ENCODE measurements at regions not wholly inside any gene's neighbourhood (a gene's known extent, or its start where the extent isn't known, plus 50 kb on each side); places are given as distances from the start of the nearest gene placed in this dataset.
A peak's percentile ranks its signal among the peaks of the same experiment; 100 is the strongest.

DNA sequence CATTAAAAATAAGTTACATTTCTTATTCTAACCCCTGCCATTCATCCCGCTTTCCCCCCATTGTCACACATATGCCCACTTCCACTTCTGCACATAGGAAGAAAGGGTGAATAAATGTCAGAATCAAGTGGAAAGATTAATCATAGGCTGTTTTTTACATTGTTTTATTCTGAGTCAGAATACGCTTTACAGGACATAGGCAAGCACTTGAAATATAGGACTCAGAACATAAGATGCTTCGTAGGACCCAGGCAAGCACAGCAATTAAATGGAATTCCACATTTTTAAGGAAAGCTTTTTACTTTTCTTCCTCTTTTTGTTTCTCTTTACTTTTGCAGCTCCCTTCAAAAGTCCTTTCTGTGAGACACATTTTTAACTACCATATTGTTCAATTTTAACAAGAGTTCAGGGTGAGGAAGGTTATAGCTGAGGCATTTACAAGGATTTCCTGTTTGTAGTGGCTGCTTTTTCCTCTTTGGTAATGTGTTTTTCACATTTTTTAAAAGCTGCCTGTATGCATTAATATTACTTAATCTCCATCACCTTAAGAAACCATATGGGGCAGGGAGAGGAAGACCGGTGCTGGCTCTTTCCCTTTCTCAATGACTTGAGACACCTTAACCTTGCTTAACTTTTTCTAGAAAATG is 130.0 kb downstream of the TES start:
- no peak overlapping the region for H3K4me3 ChIP-seq (ENCODE audit: low read length)
- no peaks in the 10 kb centered on the region for H3K9me3 ChIP-seq (replicated peaks; ENCODE audit: control insufficient read depth, low read depth, low read length)
- peak overlapping the region; percentile 42 for H3K27ac ChIP-seq (ENCODE audit: low read length)
- DNase-seq = no peak
- H3K27me3 ChIP-seq (ENCODE audit: control insufficient read depth, insufficient read depth, low read length) = no peaks in the 10 kb centered on the region
- no peaks in the 10 kb centered on the region for H3K36me3 ChIP-seq (ENCODE audit: control insufficient read depth, insufficient read depth, low read length)
- 92% methylated on average over 2 of the region's 4 CpGs for WGBS (ENCODE audit: insufficient coverage)
- no peaks in the 10 kb centered on the region for H3K4me1 ChIP-seq (ENCODE audit: control insufficient read depth, insufficient read depth, low read length)

DNA sequence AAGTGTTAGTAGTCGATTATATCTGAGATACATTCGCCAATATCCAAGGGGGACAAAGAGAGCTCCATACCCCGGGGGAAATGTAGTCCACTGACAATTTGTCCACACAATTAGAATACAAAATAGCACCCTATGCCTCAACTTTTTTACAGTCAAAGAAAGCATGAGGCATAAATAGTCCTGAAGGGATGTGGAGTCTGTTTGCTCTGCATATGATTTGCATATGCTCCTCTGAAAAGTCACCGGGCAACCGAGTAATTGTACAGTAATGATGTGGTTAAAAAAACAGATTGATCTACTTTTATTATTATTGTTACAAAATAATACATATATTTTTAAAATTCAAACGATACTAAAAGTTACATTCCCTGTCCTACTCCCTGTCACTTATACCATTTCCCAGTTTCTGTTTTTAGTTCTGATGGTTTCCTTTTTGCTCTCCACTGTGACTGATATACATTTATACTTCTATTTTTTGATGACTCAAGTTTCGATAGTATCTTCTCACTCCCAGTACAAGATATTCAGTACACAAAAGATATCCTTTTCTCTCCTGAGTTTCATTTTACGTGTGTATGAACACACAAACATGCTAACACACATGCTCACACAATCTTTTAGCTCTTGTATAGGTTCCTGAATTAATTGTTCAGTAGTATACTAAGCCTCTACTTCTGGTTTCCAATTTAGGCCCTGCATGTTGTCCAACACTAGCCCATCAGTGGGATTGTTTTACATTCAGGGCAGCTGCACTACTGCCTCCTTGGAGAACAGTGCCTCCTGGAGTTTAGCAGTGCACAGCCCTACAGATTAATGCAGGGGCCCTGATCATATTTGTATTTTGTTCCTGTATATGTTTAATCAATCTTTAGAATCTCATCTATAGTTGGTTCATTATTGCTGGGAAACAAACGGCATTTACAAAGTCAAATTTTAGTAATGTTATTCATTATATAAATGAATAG is 130.9 kb downstream of the TES start:
- DNase-seq = no peak
- no CpG with 5 or more reads among the region's 9 CpGs for WGBS (ENCODE audit: insufficient coverage)
- no peaks in the 10 kb centered on the region for H3K27me3 ChIP-seq (ENCODE audit: control insufficient read depth, insufficient read depth, low read length)
- H3K9me3 ChIP-seq (replicated peaks; ENCODE audit: control insufficient read depth, low read depth, low read length) = no peaks in the 10 kb centered on the region
- H3K4me3 ChIP-seq (ENCODE audit: low read length) = no peak overlapping the region
- no peaks in the 10 kb centered on the region for H3K36me3 ChIP-seq (ENCODE audit: control insufficient read depth, insufficient read depth, low read length)
- peak overlapping the region; percentile 36 for H3K27ac ChIP-seq (ENCODE audit: low read length)
- H3K4me1 ChIP-seq (ENCODE audit: control insufficient read depth, insufficient read depth, low read length) = no peaks in the 10 kb centered on the region

DNA sequence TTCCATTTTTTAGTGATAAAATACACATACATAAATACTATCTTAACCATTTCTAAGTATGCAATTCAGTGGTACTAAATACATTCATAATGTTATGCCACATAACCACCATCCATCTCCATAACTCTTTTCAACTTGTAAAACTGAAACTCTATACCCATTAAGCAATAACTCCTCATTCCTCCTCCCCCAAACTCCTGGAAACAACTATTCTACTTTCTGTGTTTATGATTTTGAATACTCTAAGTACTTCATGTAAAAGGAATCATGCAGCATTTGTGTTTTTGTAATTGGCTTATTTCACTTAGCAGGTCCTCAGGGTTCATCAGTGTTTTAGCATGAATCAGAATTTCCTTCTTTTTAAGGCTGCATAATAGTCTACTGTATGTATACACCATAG is 131.8 kb downstream of the TES start:
- DNase-seq = no peak
- H3K4me3 ChIP-seq (ENCODE audit: low read length) = no peak overlapping the region
- H3K9me3 ChIP-seq (replicated peaks; ENCODE audit: control insufficient read depth, low read depth, low read length) = no peaks in the 10 kb centered on the region
- no peaks in the 10 kb centered on the region for H3K27me3 ChIP-seq (ENCODE audit: control insufficient read depth, insufficient read depth, low read length)
- H3K27ac ChIP-seq (ENCODE audit: low read length) = no peak overlapping the region
- no peaks in the 10 kb centered on the region for H3K36me3 ChIP-seq (ENCODE audit: control insufficient read depth, insufficient read depth, low read length)
- H3K4me1 ChIP-seq (ENCODE audit: control insufficient read depth, insufficient read depth, low read length) = no peaks in the 10 kb centered on the region

DNA sequence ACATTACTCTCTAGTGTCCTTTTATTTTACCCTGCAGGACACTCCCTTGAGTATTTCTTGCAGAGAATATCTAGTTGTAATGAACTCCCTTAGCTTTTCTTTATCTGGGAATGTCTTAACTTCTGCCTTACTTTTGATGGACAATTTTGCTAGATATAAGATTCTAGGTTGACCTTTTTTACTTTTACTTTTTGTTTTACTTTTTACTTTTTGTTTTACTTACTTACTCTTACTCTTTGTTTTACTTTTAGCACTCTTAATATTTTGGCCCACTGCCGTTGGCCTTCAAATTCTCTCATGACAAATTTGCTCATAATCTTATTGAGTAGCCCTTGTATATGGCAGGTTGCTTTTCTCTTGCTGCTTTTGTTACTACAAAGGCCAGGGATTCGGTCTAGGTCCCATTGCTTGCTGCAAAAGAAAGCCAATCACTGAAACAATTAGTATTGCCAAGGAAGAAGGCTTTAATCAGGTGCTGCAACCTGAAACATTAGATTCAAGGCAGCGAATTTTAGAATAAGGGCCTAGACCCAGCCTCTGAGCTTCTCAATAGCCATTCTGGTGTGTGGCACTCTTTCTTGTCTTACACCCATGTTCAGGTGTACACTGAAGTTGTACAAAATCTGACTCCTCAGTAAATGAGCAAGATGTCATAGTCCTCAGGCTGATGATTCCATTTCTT is 137.0 kb downstream of the TES start:
- Histone ChIP-seq H3K4me3 (ENCODE audit: low read length) (no peak overlapping the region), H3K4me1 (ENCODE audit: control insufficient read depth, insufficient read depth, low read length) (peaks cover 2% of the 10 kb centered on the region), H3K27me3 (ENCODE audit: control insufficient read depth, insufficient read depth, low read length) (no peaks in the 10 kb centered on the region), H3K27ac (ENCODE audit: low read length) (no peak overlapping the region), H3K9me3 (replicated peaks; ENCODE audit: control insufficient read depth, low read depth, low read length) (peaks cover 2% of the 10 kb centered on the region), H3K36me3 (ENCODE audit: control insufficient read depth, insufficient read depth, low read length) (no peaks in the 10 kb centered on the region)
- WGBS (ENCODE audit: insufficient coverage) = 84% methylated on average over 2 of the region's 3 CpGs
- DNase-seq = no peak

DNA sequence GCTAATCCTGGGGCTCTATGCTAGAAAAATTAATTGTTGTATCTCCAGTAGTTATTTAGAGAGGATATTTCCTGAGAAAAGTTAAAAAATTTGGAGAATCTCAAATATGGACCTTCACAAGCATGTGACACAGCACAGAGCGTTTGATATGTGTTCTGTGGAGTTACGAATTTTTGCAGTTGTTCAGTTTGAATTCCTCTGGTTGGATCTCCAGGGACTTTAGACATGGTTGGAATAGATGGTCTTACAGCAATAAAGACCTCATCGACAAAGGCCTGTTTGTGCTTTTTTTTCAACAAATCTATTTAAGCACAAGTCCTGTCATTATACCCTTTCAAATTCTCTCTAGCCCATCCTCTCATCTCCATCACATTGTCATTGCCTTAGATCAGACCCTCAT is 138.0 kb downstream of the TES start:
- no CpG with 5 or more reads among the region's 3 CpGs for WGBS (ENCODE audit: insufficient coverage)
- Histone ChIP-seq H3K27me3 (ENCODE audit: control insufficient read depth, insufficient read depth, low read length) (no peaks in the 10 kb centered on the region), H3K27ac (ENCODE audit: low read length) (no peak overlapping the region), H3K4me1 (ENCODE audit: control insufficient read depth, insufficient read depth, low read length) (peaks cover 9% of the 10 kb centered on the region), H3K9me3 (replicated peaks; ENCODE audit: control insufficient read depth, low read depth, low read length) (peaks cover 2% of the 10 kb centered on the region), H3K4me3 (ENCODE audit: low read length) (no peak overlapping the region), H3K36me3 (ENCODE audit: control insufficient read depth, insufficient read depth, low read length) (no peaks in the 10 kb centered on the region)
- DNase-seq = peak; percentile 36

DNA sequence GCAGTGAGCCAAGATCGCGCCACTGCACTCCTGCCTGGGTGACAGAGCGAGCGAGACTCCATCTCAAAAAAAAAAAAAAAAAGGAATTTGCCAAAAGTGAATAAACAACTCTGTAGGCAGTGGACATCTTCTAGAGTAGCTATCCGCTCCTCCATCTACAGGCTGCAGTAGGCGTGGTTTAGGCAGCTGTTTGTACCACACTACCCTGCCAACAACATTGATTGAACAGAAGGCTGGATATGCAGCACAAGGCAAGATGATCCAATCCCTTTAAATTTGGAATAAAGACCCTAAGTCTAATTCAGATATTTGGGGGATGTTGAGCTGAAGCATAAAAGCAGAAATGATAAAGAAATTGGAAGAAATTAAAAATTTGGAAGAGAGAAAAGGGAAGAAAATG is 141.6 kb downstream of the TES start:
- Histone ChIP-seq H3K9me3 (replicated peaks; ENCODE audit: control insufficient read depth, low read depth, low read length) (peaks cover 2% of the 10 kb centered on the region), H3K4me3 (ENCODE audit: low read length) (no peak overlapping the region), H3K36me3 (ENCODE audit: control insufficient read depth, insufficient read depth, low read length) (no peaks in the 10 kb centered on the region), H3K4me1 (ENCODE audit: control insufficient read depth, insufficient read depth, low read length) (peaks cover 39% of the 10 kb centered on the region), H3K27ac (ENCODE audit: low read length) (peak overlapping the region; percentile 96), H3K27me3 (ENCODE audit: control insufficient read depth, insufficient read depth, low read length) (no peaks in the 10 kb centered on the region)
- DNase-seq = peak; percentile 40
- 100% methylated on average over 1 of the region's 6 CpGs for WGBS (ENCODE audit: insufficient coverage)

DNA sequence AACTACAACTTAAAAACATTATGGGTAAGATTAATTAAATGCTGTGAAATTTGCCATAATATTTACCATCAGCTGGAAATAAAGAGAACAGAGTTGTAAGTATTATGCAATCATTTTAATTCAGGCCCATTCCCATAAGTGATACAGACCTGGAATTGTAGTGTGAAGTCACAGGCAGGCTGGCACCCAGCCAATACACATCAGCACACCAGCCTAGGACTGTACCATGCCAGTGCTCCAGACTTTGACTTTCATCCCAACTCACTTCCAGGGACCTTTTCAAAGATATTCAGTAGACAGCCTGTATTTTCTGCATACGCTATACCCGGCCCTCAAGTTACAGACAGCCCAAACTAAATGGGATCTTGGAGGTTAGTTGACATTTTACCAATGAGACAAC is 143.3 kb downstream of the TES start:
- WGBS (ENCODE audit: insufficient coverage) = no CpG with 5 or more reads among the region's 2 CpGs
- no peaks in the 10 kb centered on the region for H3K9me3 ChIP-seq (replicated peaks; ENCODE audit: control insufficient read depth, low read depth, low read length)
- H3K36me3 ChIP-seq (ENCODE audit: control insufficient read depth, insufficient read depth, low read length) = no peaks in the 10 kb centered on the region
- H3K27ac ChIP-seq (ENCODE audit: low read length) = peak overlapping the region; percentile 96
- peak; percentile 74 for DNase-seq
- peaks cover 44% of the 10 kb centered on the region for H3K4me1 ChIP-seq (ENCODE audit: control insufficient read depth, insufficient read depth, low read length)
- no peaks in the 10 kb centered on the region for H3K27me3 ChIP-seq (ENCODE audit: control insufficient read depth, insufficient read depth, low read length)
- no peak overlapping the region for H3K4me3 ChIP-seq (ENCODE audit: low read length)

DNA sequence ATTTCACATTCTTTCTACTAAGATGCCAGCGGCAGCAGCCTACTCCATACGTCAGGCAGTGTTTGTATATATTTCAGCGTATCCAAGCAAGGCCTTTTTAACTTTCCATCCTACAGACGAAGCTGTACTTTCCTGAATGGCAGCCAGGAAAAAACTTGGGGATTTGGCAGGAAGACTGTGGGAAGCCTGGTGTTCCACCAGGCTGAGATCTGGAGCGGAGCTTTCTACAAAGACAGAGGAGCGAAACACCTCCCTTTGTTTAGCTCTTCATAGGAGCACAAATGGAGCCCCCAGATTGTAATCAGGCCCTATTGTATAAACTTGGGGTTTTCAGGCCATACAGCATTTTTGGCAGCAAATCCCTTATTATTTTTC is 143.8 kb downstream of the TES start:
- Histone ChIP-seq H3K27me3 (ENCODE audit: control insufficient read depth, insufficient read depth, low read length) (no peaks in the 10 kb centered on the region), H3K36me3 (ENCODE audit: control insufficient read depth, insufficient read depth, low read length) (no peaks in the 10 kb centered on the region), H3K9me3 (replicated peaks; ENCODE audit: control insufficient read depth, low read depth, low read length) (no peaks in the 10 kb centered on the region), H3K4me1 (ENCODE audit: control insufficient read depth, insufficient read depth, low read length) (peaks cover 44% of the 10 kb centered on the region), H3K4me3 (ENCODE audit: low read length) (no peak overlapping the region), H3K27ac (ENCODE audit: low read length) (peak overlapping the region; percentile 96)
- peak; percentile 99 for DNase-seq
- 60% methylated on average over 1 of the region's 6 CpGs for WGBS (ENCODE audit: insufficient coverage)

DNA sequence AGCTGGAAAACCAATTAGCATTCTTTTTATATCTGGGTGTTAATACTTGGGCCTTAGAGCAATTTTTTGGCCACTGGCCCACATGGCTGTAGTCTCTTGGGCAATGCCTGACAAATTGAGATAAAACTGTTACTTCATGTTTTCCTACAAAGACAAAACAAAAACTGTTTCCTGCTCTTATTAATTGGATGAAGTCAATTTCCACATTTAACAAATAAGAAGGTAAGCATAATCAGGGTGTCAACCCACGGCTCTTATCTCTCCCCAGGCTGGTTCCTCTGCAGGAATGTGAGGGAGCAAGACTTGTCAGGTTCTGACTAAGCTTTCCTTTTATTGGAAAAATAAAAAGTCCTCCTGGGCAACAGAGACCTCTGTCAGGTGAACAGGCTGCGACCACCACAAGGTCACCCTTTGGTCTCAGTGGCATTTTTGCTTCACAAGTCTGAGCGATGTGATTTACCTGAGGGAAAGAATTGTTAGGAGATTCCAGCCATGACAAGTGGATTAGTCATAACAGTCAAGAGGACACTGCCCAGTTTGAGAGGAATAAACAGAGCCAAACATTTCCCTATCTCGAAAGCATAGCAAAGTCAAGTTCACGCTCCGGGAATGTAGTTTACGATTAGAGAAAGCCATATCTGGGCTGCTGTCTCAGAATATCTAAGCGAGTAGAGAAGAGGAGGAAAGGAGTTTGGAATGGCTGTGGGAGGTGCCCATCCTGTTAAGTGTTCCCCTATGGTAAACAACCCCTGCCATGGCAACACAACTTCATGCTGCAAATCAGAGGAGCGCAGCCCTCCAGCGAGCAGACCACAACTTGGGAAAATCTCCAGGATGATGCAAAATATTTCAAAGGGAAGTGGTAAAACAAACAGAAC is 144.4 kb downstream of the TES start:
- peak overlapping the region; percentile 96 for H3K27ac ChIP-seq (ENCODE audit: low read length)
- 34% methylated on average over 6 of the region's 10 CpGs for WGBS (ENCODE audit: insufficient coverage)
- H3K4me3 ChIP-seq (ENCODE audit: low read length) = peak overlapping the region; percentile 15
- H3K4me1 ChIP-seq (ENCODE audit: control insufficient read depth, insufficient read depth, low read length) = peaks cover 44% of the 10 kb centered on the region
- no peaks in the 10 kb centered on the region for H3K27me3 ChIP-seq (ENCODE audit: control insufficient read depth, insufficient read depth, low read length)
- no peaks in the 10 kb centered on the region for H3K36me3 ChIP-seq (ENCODE audit: control insufficient read depth, insufficient read depth, low read length)
- peak; percentile 95 for DNase-seq
- no peaks in the 10 kb centered on the region for H3K9me3 ChIP-seq (replicated peaks; ENCODE audit: control insufficient read depth, low read depth, low read length)

All from muscle of leg (tissue), 3 donors.